ENCODE measurements at regions not wholly inside any gene's neighbourhood (a gene's known extent, or its start where the extent isn't known, plus 50 kb on each side); places are given as distances from the start of the nearest gene placed in this dataset.

GRCh38 chr6:66423047-66423446 is 716.0 kb upstream of the EYS start:
- Histone ChIP-seq H3K27me3 (ENCODE audit: control insufficient read depth in 2 of 2, insufficient read depth in 2 of 2, low read length in 2 of 2) (no peaks in the 10 kb centered on the region), H3K9me1 (replicated peaks; ENCODE audit: control insufficient read depth, extremely low read depth, insufficient read depth, low read length) (no peaks in the 10 kb centered on the region), H3K27ac (ENCODE audit: insufficient read depth, low read depth, low read length) (no peak overlapping the region), H3K9ac (replicated peaks; ENCODE audit: extremely low read depth, insufficient read depth, low read length) (no peak overlapping the region), H3K79me2 (ENCODE audit: control insufficient read depth, insufficient read depth, low read length) (no peaks in the 10 kb centered on the region), H2AFZ (ENCODE audit: low read depth, low read length) (no peak overlapping the region), H3K36me3 (ENCODE audit: control insufficient read depth in 2 of 2, extremely low read depth in 1 of 2, insufficient read depth in 2 of 2, low read length in 2 of 2) (no peaks in the 10 kb centered on the region), H4K20me1 (replicated peaks; ENCODE audit: control insufficient read depth, extremely low read depth, insufficient read depth, low read length) (no peaks in the 10 kb centered on the region), H3K9me3 (replicated peaks; ENCODE audit: control insufficient read depth, insufficient read depth, low read length) (peaks cover 1% of the 10 kb centered on the region), H3K4me3 (replicated peaks in 1 of 3; ENCODE audit: insufficient read depth in 1 of 3, low read depth in 1 of 3, low read length in 3 of 3) (no peak overlapping the region), H3K4me2 (ENCODE audit: insufficient read depth, low read length) (no peak overlapping the region), H3K4me1 (ENCODE audit: control insufficient read depth, extremely low read depth, insufficient read depth, low read length) (no peaks in the 10 kb centered on the region)
- intact Hi-C loops (cut with micrococcal nuclease) (no loop called here), dilution Hi-C loops (cut with MboI; ENCODE audit: extremely low pct_ligation_motif_present, low sequenced_read_pairs) (no loop called here)
- DNase-seq (ENCODE audit: low read depth, low spot score): no peak
- BruUV-seq (replicated peaks): no TSS peak
- ChIA-PET CTCF (no interaction called here), POLR2A (no interaction called here)
- no peak for FAIRE-seq
- TF ChIP-seq MYC (IDR thresholded peaks at IDR 0.05; ENCODE audit: low read depth, low read length) (no peak), POLR2AphosphoS5 (IDR thresholded peaks at IDR 0.05; ENCODE audit: insufficient read depth, low read depth, low read length) (no peak), FOS (IDR thresholded peaks at IDR 0.05; ENCODE audit: borderline replicate concordance, insufficient read depth, low read length) (no peak), CTCF (IDR thresholded peaks at IDR 0.05; ENCODE audit: extremely low read depth in 1 of 2, insufficient read depth in 1 of 2, low read depth in 1 of 2, low read length in 2 of 2) (no peak), MAX (IDR thresholded peaks at IDR 0.05; ENCODE audit: insufficient read depth, insufficient read length) (no peak), EZH2 (IDR thresholded peaks at IDR 0.05; ENCODE audit: borderline replicate concordance, low read depth, low read length, severe bottlenecking) (no peak)

- Histone ChIP-seq H3K36me3 (ENCODE audit: control insufficient read depth in 2 of 2, extremely low read depth in 1 of 2, insufficient read depth in 2 of 2, low read length in 2 of 2) (no peaks in the 10 kb centered on the region), H2AFZ (ENCODE audit: low read depth, low read length) (no peak overlapping the region), H3K79me2 (ENCODE audit: control insufficient read depth, insufficient read depth, low read length) (no peaks in the 10 kb centered on the region), H3K4me2 (ENCODE audit: insufficient read depth, low read length) (no peak overlapping the region), H3K9me1 (replicated peaks; ENCODE audit: control insufficient read depth, extremely low read depth, insufficient read depth, low read length) (no peaks in the 10 kb centered on the region), H3K4me3 (replicated peaks in 1 of 3; ENCODE audit: insufficient read depth in 1 of 3, low read depth in 1 of 3, low read length in 3 of 3) (no peak overlapping the region), H3K9ac (replicated peaks; ENCODE audit: extremely low read depth, insufficient read depth, low read length) (no peak overlapping the region), H3K27me3 (ENCODE audit: control insufficient read depth in 2 of 2, insufficient read depth in 2 of 2, low read length in 2 of 2) (no peaks in the 10 kb centered on the region), H3K4me1 (ENCODE audit: control insufficient read depth, extremely low read depth, insufficient read depth, low read length) (no peaks in the 10 kb centered on the region), H3K27ac (ENCODE audit: insufficient read depth, low read depth, low read length) (no peak overlapping the region), H4K20me1 (replicated peaks; ENCODE audit: control insufficient read depth, extremely low read depth, insufficient read depth, low read length) (no peaks in the 10 kb centered on the region), H3K9me3 (replicated peaks; ENCODE audit: control insufficient read depth, insufficient read depth, low read length) (peaks cover 1% of the 10 kb centered on the region)
- FAIRE-seq (no peak), DNase-seq (ENCODE audit: low read depth, low spot score) (no peak)
- POLR2A ChIA-PET: no interaction called here
- CTCF ChIA-PET: no interaction called here
- dilution Hi-C loops (cut with MboI; ENCODE audit: extremely low pct_ligation_motif_present, low sequenced_read_pairs) (no loop called here), intact Hi-C loops (cut with micrococcal nuclease) (no loop called here)
- TF ChIP-seq FOS (IDR thresholded peaks at IDR 0.05; ENCODE audit: borderline replicate concordance, insufficient read depth, low read length) (no peak), MAX (IDR thresholded peaks at IDR 0.05; ENCODE audit: insufficient read depth, insufficient read length) (no peak), CTCF (IDR thresholded peaks at IDR 0.05; ENCODE audit: extremely low read depth in 1 of 2, insufficient read depth in 1 of 2, low read depth in 1 of 2, low read length in 2 of 2) (no peak), JUN (IDR thresholded peaks at IDR 0.05; ENCODE audit: borderline replicate concordance, insufficient read depth, insufficient read length, low read depth) (no peak), MYC (IDR thresholded peaks at IDR 0.05; ENCODE audit: low read depth, low read length) (no peak), GATA2 (IDR thresholded peaks at IDR 0.05; ENCODE audit: insufficient read depth, insufficient read length, low read depth, low read length) (no peak), POLR2AphosphoS5 (IDR thresholded peaks at IDR 0.05; ENCODE audit: insufficient read depth, low read depth, low read length) (no peak), EZH2 (IDR thresholded peaks at IDR 0.05; ENCODE audit: borderline replicate concordance, low read depth, low read length, severe bottlenecking) (no peak), POLR2A (IDR thresholded peaks at IDR 0.05; ENCODE audit: low read depth, low read length) (no peak)
- BruUV-seq (replicated peaks): no TSS peak
Observed at GRCh38 chr6:66421570-66421969, 714.5 kb upstream of the EYS start.

Measured in endothelial cell of umbilical vein (primary cell).